ENCODE measurements at regions not wholly inside any gene's neighbourhood (a gene's known extent, or its start where the extent isn't known, plus 50 kb on each side); places are given as distances from the start of the nearest gene placed in this dataset.

DNA sequence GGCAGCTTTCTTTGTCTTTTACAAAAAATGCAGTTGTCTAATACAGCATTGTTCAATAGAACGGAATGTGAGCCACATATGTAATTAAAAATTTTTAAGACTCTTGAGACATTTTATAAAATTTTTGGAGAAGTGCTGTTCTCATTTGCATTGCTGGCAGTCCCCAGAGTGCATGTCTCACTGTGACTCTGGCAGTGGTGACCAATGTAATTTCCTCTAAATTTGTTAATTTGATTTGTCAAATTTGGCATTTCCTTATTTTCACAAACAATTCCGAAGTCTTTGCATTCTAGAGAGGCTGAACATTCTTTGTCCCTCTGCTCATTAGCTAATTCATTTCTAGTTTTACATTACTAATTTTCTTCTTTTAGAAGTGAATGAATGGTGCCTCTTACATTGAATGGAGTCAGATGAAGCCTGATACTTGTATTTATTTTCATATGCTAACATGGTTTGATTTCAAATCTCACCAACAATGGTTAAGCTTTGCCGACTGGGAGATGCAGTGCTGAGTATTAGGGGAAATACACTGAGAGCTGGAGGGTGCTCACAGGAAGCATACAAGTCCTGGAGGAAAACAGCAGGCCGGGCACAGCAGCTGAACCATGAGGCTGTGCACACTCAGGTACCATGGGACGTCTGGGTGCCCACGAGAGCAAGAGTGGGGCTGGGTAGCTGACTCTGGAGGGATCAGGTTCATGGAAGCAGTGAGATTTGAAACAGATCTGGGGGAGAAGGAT is 68.5 kb upstream of the ARMC2 start:
- no peak for DNase-seq

DNA sequence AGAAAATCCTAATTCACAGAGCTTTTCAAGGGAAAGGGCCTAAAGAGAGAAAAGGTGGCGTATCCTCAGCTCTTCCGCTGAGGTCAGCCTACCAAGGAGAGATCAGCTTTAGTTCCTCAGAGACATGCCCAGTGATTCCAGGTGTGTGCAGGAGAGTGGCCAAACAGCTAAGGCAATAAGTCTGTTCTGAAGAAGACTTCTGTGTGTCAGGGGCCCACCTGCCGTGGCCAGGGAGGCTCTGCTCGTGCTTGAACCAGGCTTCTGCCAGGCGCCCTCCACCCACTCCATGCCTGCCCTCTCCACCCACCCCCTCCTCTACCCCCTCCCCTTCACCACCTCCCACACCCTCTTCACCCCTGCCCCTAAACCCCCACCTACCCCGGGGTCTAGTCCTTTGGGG is 67.4 kb upstream of the ARMC2 start:
- DNase-seq, result no peak

DNA sequence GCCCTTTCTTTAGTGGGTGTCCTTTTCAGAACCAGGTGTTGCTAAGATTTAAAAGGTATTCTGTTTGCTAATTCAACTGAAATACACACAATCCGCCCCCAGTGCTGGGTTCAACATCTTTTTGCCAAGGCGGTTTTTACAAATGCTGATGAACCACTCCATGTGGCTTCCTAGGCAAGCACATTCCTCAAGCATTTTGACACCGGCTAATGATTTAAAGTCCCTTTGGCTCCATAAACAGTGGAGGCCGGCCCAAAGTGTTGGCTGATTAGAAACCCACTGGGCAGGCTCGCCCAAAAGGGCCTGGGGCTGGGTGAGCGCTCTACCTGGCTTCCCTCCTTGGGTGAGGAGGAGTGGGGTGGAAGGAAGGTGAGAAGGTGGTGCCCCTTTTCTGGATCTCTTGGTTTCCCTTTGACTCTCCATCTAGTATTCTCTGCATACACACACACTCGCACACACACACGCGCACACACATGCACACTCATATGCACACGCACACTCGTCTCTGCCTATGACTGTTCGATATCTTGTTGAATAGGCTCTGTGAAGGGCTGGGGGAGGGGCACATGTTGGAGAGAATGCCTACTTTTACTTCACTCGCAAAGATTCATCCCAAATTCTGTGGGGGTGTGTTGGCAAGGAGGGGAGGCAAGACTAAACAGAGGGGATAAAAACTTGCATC is 66.7 kb upstream of the ARMC2 start:
- peak; percentile 18 for DNase-seq

DNA sequence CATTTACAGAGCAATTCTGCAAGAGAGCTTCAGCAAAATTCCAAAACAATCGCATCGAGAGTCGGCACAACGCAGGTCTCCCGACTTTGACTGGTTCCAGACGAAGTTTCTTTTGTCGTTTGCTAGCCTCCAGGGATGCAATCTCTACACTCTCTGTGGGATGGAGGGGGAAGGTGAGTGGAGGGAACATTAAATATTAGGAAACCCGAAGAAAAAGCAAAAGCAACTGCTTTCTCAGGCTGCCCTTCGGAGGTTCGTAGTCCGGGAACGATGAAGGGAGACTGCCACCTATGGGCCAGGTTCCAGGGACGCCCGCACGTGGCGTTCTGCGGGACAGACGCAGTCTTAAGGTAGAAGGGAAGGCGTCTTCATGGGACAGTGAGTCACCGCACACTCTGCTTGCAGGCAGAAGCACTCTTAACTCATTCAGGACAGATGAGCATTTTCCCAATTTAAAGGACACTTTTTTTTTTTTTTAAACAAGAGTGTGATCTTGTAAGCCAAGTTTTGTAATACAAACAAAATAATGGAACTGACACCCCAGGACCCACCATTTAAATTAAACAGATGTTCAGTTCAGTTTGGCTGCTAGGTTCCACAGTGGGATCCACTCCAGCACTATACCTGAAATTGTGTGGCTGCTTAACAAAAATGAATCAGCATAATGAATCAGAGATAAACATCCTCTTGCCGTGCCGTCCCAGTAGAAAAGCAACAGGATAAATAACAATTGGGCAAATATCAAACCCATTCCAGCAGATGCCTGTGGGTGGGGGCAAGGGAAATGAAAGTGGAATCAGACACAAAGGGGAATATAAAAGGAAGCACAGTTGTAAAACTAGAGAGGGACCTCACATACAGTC is 65.8 kb upstream of the ARMC2 start:
- DNase-seq, result peak; percentile 76

DNA sequence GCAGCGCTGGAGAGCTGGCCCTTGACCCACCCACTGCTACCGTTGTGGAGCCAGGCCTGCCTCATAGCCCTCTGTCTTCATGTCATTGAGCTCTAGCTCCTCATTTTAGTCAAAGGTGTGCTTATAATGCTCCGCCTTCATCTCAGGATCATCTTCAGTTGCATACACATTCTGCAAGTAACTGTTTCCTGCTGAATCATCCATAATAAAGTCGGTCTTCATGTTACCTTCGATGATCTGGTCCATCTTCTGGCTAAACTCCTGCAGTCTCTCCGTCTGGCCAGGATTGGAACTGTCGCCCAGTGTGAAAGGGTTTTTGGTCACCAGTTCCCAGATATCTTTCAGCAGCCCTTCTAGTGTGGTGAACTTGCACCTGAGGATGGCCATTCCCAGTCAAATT is 62.6 kb upstream of the ARMC2 start:
- DNase-seq, result no peak

DNA sequence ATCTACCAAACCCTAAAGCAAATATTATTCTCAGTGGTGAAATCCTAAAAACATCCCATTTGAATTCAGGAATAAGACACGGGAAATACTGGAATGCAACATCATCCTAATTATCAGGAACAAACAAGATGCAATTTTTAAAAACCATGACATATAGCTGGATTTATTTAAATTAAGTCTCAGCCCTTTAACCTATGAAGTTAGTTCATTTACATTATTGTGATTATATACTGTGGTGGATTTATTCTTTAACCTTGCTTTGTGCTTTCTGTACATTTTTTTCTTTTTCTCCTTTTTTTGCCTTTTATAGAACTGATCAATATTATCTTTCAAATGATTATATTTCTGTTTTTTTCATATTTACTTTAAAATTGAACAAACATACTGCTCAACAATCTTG is 59.8 kb upstream of the ARMC2 start:
- no peak for DNase-seq

DNA sequence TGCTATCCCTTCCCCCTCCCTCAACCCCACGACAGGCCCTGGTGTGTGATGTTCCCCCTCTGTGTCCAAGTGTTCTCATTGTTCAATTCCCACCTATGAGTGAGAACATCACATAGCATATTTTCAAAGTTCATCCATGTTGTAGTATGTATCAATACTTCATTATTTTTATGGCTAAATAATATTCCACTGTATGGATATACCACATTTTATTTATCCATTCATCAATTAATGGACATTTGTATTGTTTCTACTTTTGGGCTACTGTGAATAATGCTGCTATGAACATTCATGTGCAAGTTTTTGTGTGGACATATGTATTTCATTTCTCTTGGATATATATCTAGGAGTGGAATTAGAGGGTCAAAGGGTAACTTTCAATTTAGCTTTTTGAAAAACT is 58.7 kb upstream of the ARMC2 start:
- no peak for DNase-seq

DNA sequence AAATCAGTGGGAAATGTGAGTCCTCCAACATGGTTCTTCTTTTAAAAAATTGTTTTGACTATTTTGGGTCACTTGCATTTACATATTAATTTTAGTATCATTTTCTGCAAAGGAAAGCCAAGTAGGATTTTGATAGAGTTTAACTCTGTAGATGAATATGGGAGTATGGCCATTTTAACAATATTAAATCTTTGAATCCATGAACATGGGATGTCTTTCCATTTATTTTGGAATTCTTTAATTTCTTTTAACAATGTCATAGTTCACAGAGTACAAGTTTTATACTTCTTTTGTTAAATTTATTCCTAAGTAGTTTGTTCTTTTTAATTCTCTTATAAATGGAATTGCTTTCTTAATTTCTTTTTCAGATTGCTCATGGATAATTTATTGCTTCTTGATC is 56.5 kb upstream of the ARMC2 start:
- DNase-seq, result no peak

DNA sequence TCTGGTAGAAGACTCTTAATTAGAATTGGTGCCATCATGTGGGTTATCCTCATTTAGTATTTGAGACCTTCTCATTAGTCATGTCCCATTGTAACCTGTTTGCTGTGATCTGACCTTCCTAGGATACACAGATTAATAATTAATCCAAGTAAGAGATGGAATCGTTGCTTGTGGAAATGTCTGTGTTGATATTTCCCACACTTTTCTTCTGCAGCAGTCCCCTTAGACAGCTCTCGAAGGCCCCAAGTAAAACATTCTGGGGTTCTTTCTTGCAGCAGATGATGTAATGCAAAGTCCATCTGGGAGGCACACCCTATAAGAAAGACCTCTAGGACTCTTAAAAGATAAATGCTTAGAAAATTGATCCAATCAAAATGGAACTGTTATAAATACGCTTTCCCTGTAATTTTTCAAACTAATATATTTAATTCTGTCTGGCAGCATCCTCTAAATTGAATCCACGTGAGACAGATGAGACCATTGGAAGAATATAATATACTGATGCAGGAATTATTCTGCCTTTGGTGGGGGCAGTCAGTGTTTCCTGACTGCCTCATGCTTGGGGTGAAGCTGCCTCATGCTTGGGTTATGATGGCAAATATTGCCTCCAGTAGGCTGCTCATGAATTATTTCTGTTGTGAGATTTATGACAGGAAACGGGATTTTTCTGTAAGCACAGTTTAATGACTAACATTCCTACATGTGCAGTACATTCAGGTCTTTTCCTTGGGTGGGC is 54.5 kb upstream of the ARMC2 start:
- no peak for DNase-seq

DNA sequence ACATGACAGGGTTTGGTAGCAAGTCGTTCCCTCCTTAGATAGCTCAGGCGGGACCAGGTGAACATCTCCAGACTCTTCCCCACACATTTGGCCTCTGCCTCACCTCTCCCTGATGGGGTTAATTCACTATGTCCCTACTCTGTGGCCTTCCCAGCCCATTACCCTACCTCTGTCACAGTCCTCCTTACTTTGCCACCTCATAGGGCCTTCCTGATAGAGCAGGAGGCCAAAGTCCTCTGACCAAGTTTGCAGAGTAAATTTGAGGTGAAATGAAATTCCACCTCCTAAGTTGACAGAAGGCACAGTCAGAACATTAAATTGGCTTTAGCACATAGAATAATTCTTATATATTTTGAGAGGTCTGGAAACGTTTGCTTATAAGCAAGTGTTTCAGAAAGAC is 53.1 kb upstream of the ARMC2 start:
- no peak for DNase-seq

DNA sequence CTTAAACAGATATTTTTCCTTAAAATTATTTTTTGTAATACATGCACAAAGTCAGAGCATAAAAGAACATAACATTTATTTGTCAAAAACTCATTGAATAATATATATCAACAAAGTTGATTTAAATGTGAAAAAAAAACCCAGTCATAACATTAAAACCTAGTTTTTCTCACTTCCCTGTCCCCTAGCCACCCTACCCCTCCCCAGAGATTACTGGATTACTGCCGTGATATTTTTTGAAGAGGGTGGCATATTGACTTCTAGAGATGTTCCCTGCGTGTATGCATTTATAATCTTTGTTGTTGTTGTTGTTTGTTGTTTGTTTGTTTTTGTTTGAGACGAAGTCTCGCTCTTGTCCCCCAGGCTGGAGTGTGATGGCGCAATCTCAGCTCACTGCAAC is 52.4 kb upstream of the ARMC2 start:
- DNase-seq, result no peak

DNA sequence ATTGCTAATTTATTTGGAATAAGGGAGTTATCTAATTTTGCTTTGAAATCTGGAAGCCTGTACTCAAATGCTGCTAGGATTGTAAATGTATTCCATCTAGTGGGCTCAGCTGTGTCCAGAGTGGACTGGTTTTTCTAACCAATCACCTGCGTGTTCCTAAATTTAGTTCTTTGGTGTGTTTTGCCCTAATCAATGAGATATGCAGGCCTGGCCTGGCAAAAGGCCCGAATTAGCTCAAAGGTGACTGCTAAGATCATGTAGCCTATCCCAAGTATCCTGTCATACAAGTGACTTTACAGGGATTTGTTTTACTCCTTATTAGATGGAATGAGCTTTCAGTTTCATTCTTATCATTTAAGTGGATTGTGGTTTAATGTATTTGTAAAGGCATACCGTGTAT is 51.3 kb upstream of the ARMC2 start:
- DNase-seq, result no peak

DNA sequence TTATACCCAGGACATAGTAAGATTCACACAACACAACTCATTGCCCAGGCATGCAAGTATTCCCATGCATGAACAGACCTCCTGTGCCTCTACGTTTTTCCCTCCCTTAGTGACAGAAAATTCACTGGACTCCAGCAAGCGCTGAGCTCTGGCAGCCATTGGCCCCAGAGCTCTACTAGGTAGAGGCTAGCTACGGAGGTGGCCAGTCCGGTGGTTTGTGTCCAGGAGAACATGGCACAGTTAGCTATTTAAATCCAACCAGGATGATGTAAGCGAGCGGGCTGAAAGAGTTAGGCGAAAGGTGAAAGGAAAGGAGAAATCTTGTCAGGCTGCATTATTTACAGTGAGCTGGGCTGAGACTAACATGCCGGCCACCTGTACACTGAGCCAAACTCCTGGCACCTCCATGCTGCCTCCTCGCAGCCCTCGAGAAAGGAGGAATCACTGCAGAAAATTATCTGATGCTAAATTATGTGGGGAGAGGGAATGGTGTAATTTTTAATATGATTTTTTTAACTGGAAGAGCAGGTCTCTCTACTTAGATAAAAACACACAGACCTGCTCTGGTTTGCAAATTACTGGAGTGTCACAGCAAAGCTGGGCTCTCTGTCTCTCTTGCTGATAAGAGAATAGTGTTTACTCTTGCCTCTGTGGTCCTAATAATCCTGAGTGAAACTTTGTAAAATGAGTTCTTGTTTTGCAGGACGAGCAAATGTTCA is 50.1 kb upstream of the ARMC2 start:
- no peak for DNase-seq

All from stimulated activated CD4-positive, alpha-beta T cell treated with anti-CD3 and anti-CD28 coated beads, Interleukin-4, amount 100 ng/mL, for 1 hour (primary cell).